K562 (cell line): ENCODE measurements at regions not wholly inside any gene's neighbourhood (a gene's known extent, or its start where the extent isn't known, plus 50 kb on each side); places are given as distances from the start of the nearest gene placed in this dataset.

Source experiments
- CTCF ChIP-seq, 3 experiments: IDR thresholded peaks in 2 of 3; conservative IDR thresholded peaks in 1 of 3; 2 replicates each; pipeline ENCODE4 v1.5.1; 2011 to 2012; ENCODE audit warnings: low read length in 3 of 3, mild to moderate bottlenecking in 3 of 3, control low read depth in 2 of 3, improper control_type of control experiment in 1 of 3, inconsistent platforms in 1 of 3, low read depth in 1 of 3, mixed read lengths in 1 of 3, moderate library complexity in 1 of 3; ENCODE audit not compliant: insufficient read depth in 2 of 3
- EZH2 ChIP-seq: IDR thresholded peaks from 2 replicates; pipeline ENCODE4 v1.6.1; 2012; ENCODE audit warnings: low read depth, mild to moderate bottlenecking, inconsistent platforms, low read length, borderline replicate concordance
- RAD21 ChIP-seq, 2 experiments: fragments of 250-450 bp in 1 of 2; fragments of 450-650 bp in 1 of 2; sonication (Bioruptor Pico) in 1 of 2; formaldehyde crosslinking in 1 of 2; IDR thresholded peaks in 1 of 2; conservative IDR thresholded peaks in 1 of 2; 2 replicates each; pipeline versions ENCODE4 v1.4.0 to v1.8.0; 2020 to 2022; ENCODE audit warnings: mild to moderate bottlenecking in 2 of 2, moderate library complexity in 1 of 2

- no peak for TF ChIP-seq EZH2
- no peak for TF ChIP-seq CTCF (IDR thresholded peaks at IDR 0.05 in 2 of 3, conservative IDR thresholded peaks at IDR 0.05 in 1 of 3; ENCODE audit: insufficient read depth in 2 of 3, low read depth in 1 of 3, low read length in 3 of 3)
- TF ChIP-seq RAD21 (CRISPR knock-in tag; conservative IDR thresholded peaks at IDR 0.05 in 1 of 2, IDR thresholded peaks at IDR 0.05 in 1 of 2), result no peak
Measured at GRCh38 chr2:18446715-18447114, 113.7 kb downstream of the RDH14 start.
